ENCODE measurements at regions not wholly inside any gene's neighbourhood (a gene's known extent, or its start where the extent isn't known, plus 50 kb on each side); places are given as distances from the start of the nearest gene placed in this dataset.
A peak's percentile ranks its signal among the peaks of the same experiment; 100 is the strongest.

DNA sequence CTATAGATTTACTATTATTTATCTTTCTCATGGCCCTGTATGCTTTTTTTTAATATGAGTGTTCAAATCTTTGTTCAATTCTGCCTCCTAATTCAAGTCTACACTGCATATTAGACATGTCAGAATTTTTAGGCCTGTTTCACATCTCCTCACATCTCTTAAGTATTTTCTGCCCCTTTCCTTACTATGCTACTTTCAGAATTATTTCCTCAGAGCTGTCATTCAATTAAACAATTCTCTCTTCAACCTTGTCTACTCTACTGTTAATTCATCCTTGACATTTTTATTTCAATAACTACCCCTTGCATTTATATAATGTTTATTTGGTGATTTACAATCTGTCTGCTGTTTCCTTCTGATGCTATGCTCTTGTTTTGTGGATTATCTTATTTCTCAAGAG is 91.1 kb downstream of the CAPZA3 start:
- intact Hi-C loops (cut with micrococcal nuclease), result no loop called here
- no peak for ATAC-seq
- in situ Hi-C loops (cut with MboI), result no loop called here

More for the DNA sequence above, 91.1 kb downstream of the CAPZA3 start:
- ChIA-PET CTCF (ENCODE audit: low intra/inter-chr PET ratio) (no interaction called here), POLR2A (no interaction called here)
- H3K4me3 ChIP-seq, result no peak overlapping the region
- H3K4me1 ChIP-seq (replicated peaks in 1 of 2; ENCODE audit: control insufficient read depth in 2 of 2, insufficient read depth in 2 of 2, low read length in 2 of 2), result peaks cover 0 to 18% of the 10 kb centered on the region in 2 experiments; a peak in 2 of 5 replicates
- DNase-seq (ENCODE audit: extremely low read depth in 1 of 4, low spot score in 3 of 4), result no peak
- H3K36me3 ChIP-seq (ENCODE audit: control insufficient read depth, insufficient read depth, low read length), result no peaks in the 10 kb centered on the region
- FAIRE-seq, result no peak
- no peak overlapping the region for H2AFZ ChIP-seq (ENCODE audit: low read depth, low read length)
- BruUV-seq (replicated peaks), result no TSS peak
- H3K9me1 ChIP-seq (ENCODE audit: control insufficient read depth, insufficient read depth, low read length), result no peaks in the 10 kb centered on the region
- no peak overlapping the region for H3K4me2 ChIP-seq (ENCODE audit: insufficient read depth, low read length)
- no peak overlapping the region for H3K27ac ChIP-seq (ENCODE audit: extremely low read depth, low read depth, low read length)
- peaks cover 7% of the 10 kb centered on the region; the same call in 1 of the 2 replicates for H3K9me3 ChIP-seq (replicated peaks; ENCODE audit: control insufficient read depth, insufficient read depth, low read depth, low read length)
- no peaks in the 10 kb centered on the region for H4K20me1 ChIP-seq (replicated peaks; ENCODE audit: control insufficient read depth, insufficient read depth, low read length)
- H3K9ac ChIP-seq (ENCODE audit: insufficient read depth in 1 of 2, low read depth in 2 of 2, low read length in 2 of 2), result no peak overlapping the region
- no peaks in the 10 kb centered on the region for H3K79me2 ChIP-seq (ENCODE audit: control insufficient read depth, insufficient read depth, low read length)
- no peaks in the 10 kb centered on the region for H3K27me3 ChIP-seq (ENCODE audit: control insufficient read depth in 2 of 2, insufficient read depth in 2 of 2, low read length in 2 of 2)
- TF ChIP-seq NR2C1 (IDR thresholded peaks at IDR 0.05) (no peak), NR2C1 (tag; IDR thresholded peaks at IDR 0.05) (no peak), TRIM28 (IDR thresholded peaks at IDR 0.05) (0 out of 2 replicates have a peak, but pooled peaks have one; percentile 29), ZNF57 (CRISPR knock-in tag; IDR thresholded peaks at IDR 0.05) (no peak), CBX3 (IDR thresholded peaks at IDR 0.05; ENCODE audit: borderline replicate concordance in 1 of 2, low read length in 2 of 2) (0 out of 3 replicates have a peak, but pooled peaks of 1 of the 2 experiments have one; percentile 35), NCOA4 (IDR thresholded peaks at IDR 0.05; ENCODE audit: partially characterized antibody) (no peak)
- TF ChIP-seq, protein P1, sequence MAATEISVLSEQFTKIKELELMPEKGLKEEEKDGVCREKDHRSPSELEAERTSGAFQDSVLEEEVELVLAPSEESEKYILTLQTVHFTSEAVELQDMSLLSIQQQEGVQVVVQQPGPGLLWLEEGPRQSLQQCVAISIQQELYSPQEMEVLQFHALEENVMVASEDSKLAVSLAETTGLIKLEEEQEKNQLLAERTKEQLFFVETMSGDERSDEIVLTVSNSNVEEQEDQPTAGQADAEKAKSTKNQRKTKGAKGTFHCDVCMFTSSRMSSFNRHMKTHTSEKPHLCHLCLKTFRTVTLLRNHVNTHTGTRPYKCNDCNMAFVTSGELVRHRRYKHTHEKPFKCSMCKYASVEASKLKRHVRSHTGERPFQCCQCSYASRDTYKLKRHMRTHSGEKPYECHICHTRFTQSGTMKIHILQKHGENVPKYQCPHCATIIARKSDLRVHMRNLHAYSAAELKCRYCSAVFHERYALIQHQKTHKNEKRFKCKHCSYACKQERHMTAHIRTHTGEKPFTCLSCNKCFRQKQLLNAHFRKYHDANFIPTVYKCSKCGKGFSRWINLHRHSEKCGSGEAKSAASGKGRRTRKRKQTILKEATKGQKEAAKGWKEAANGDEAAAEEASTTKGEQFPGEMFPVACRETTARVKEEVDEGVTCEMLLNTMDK (IDR thresholded peaks at IDR 0.05; ENCODE audit: borderline replicate concordance, insufficient read depth, low read depth, low read length, poor library complexity, severe bottlenecking), result no peak
- TF ChIP-seq, protein P2, sequence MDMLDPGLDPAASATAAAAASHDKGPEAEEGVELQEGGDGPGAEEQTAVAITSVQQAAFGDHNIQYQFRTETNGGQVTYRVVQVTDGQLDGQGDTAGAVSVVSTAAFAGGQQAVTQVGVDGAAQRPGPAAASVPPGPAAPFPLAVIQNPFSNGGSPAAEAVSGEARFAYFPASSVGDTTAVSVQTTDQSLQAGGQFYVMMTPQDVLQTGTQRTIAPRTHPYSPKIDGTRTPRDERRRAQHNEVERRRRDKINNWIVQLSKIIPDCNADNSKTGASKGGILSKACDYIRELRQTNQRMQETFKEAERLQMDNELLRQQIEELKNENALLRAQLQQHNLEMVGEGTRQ (CRISPR knock-in tag; IDR thresholded peaks at IDR 0.05), result no peak

Measured in K562 (cell line).